Body of pancreas (tissue), 4 donors: ENCODE measurements at regions not wholly inside any gene's neighbourhood (a gene's known extent, or its start where the extent isn't known, plus 50 kb on each side); places are given as distances from the start of the nearest gene placed in this dataset.

Experiments used
- POLR2A ChIP-seq, 3 donors: fragments of 450-650 bp; IDR thresholded peaks; one replicate each; pipeline ENCODE4 v1.6.1; 2016; ENCODE audit warnings: antibody characterized with exemption in 3 of 3, mild to moderate bottlenecking in 2 of 3
- TF ChIP-seq, protein P1 (sequence below), 7 experiments: fragments of 450-650 bp in 4 of 7; fragments of 200-600 bp in 3 of 7; sonication (generic) in 3 of 7; IDR thresholded peaks; one replicate each; pipeline ENCODE4 v1.5.1; 2016 to 2019; ENCODE audit warnings: antibody characterized with exemption in 7 of 7

DNA sequence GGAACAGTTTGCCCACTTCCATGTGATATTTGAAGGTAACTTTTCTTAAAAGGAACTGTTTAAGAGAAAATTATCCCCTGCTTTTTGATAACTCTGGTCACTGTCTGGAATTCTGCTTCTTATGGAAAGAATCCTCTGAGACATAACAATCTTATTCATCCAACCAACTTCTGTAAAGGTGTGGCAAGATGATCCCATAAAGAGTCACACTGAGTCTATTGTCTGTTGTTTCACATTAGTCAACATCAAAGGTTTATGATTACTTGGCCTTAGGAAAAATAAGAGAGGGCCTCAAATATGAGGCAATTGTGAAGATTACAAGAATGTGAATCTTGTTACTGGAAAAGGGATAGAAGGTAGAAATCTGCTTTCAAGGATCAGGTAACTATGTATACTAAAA lies 88.0 kb upstream of the MAGEB18 start:
- TF ChIP-seq POLR2A (IDR thresholded peaks at IDR 0.05) = no peak
- TF ChIP-seq, protein P1, sequence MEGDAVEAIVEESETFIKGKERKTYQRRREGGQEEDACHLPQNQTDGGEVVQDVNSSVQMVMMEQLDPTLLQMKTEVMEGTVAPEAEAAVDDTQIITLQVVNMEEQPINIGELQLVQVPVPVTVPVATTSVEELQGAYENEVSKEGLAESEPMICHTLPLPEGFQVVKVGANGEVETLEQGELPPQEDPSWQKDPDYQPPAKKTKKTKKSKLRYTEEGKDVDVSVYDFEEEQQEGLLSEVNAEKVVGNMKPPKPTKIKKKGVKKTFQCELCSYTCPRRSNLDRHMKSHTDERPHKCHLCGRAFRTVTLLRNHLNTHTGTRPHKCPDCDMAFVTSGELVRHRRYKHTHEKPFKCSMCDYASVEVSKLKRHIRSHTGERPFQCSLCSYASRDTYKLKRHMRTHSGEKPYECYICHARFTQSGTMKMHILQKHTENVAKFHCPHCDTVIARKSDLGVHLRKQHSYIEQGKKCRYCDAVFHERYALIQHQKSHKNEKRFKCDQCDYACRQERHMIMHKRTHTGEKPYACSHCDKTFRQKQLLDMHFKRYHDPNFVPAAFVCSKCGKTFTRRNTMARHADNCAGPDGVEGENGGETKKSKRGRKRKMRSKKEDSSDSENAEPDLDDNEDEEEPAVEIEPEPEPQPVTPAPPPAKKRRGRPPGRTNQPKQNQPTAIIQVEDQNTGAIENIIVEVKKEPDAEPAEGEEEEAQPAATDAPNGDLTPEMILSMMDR (IDR thresholded peaks at IDR 0.05) = no peak
